CD4-positive, alpha-beta T cell (primary cell): ENCODE measurements at regions not wholly inside any gene's neighbourhood (a gene's known extent, or its start where the extent isn't known, plus 50 kb on each side); places are given as distances from the start of the nearest gene placed in this dataset.

Experiments
- ATAC-seq: fragments of 200-7000 bp; cut with Tn5 transposase; one replicate; pipeline ENCODE4 v1.10.0; 2022; ENCODE audit warnings: mild to moderate bottlenecking; ENCODE audit not compliant: poor library complexity
- CTCF ChIA-PET: fragments of 350-600 bp; sonication (Branson Sonifier 250); formaldehyde crosslinking; loops from one replicate; lab custom pipeline; 2021; ENCODE audit warnings: antibody characterized with exemption, inconsistent platforms; lab: Charles Lee
- POLR2A ChIA-PET: fragments of 350-600 bp; sonication (Branson Sonifier 250); formaldehyde crosslinking; loops from one replicate; lab custom pipeline; 2021; ENCODE audit warnings: antibody characterized with exemption, inconsistent platforms; lab: Charles Lee
- DNase-seq, 14 experiments: peaks; one replicate each; pipeline ENCODE4 v3.0.0-alpha.2; 2013 to 2020; ENCODE audit warnings: mixed read lengths in 2 of 14
- H3K27ac ChIP-seq, 2 donors: one replicate each; pipeline versions ENCODE4 v1.5.1 to v1.7.0; 2013; ENCODE audit warnings: low read length in 2 of 2, low read depth in 1 of 2, mild to moderate bottlenecking in 1 of 2
- H3K27me3 ChIP-seq, 2 experiments: 1 replicate in 1 of 2; 2 replicates in 1 of 2; pipeline versions ENCODE4 v1.6.1 to v1.7.0; 2013; ENCODE audit warnings: low read length in 2 of 2, control low read depth in 1 of 2, mild to moderate bottlenecking in 1 of 2, moderate library complexity in 1 of 2; ENCODE audit not compliant: insufficient read depth in 2 of 2, control insufficient read depth in 1 of 2
- H3K36me3 ChIP-seq: one replicate; pipeline ENCODE4 v1.6.1; 2013; ENCODE audit warnings: low read length, control low read depth; ENCODE audit not compliant: insufficient read depth
- H3K4me1 ChIP-seq: one replicate; pipeline ENCODE4 v1.6.1; 2013; ENCODE audit warnings: low read length, control low read depth; ENCODE audit not compliant: insufficient read depth
- H3K4me3 ChIP-seq: one replicate; pipeline ENCODE4 v1.5.1; 2013; ENCODE audit warnings: mild to moderate bottlenecking, low read length, moderate library complexity
- H3K9me3 ChIP-seq, 2 experiments: 1 replicate in 1 of 2; 2 replicates in 1 of 2; pipeline versions ENCODE4 v1.6.1 to v1.7.0; 2013; ENCODE audit warnings: low read length in 2 of 2, mild to moderate bottlenecking in 2 of 2, control low read depth in 1 of 2, moderate library complexity in 1 of 2; ENCODE audit not compliant: control insufficient read depth in 1 of 2, insufficient read depth in 1 of 2
- H3K27ac Mint-ChIP-seq: one replicate; pipeline ENCODE4 v1.8.0; 2020; ENCODE audit warnings: mixed read lengths
- H3K27me3 Mint-ChIP-seq: one replicate; pipeline ENCODE4 v1.8.0; 2021; ENCODE audit warnings: mixed read lengths
- H3K36me3 Mint-ChIP-seq: one replicate; pipeline ENCODE4 v1.8.0; 2021; ENCODE audit warnings: low read depth, mixed read lengths
- H3K4me1 Mint-ChIP-seq: one replicate; pipeline ENCODE4 v1.8.0; 2021; ENCODE audit warnings: low read depth, mixed read lengths
- H3K4me3 Mint-ChIP-seq: one replicate; pipeline ENCODE4 v1.8.0; 2020; ENCODE audit warnings: mild to moderate bottlenecking, mixed read lengths
- H3K9me3 Mint-ChIP-seq: one replicate; pipeline ENCODE4 v1.8.0; 2020; ENCODE audit warnings: mixed read lengths
- CTCF ChIP-seq: fragments of 200-600 bp; IDR thresholded peaks from one replicate; pipeline ENCODE4 v1.8.0; 2022; ENCODE audit warnings: antibody characterized with exemption, mild to moderate bottlenecking
- intact Hi-C, 2 experiments: fragments of 100-400 bp; cut with DNase I in 1 of 2; cut with micrococcal nuclease in 1 of 2; formaldehyde crosslinking; loops; one replicate each; pipeline versions ENCODE4 v1.15.1 to v1.9.0; 2023 to 2025; cut with DNase I, micrococcal nuclease

GRCh38 chr7:38329340-38329739 is 55.9 kb upstream of the TARP start:
- no peak overlapping the region for H3K4me3 Mint-ChIP-seq
- POLR2A ChIA-PET, result no interaction called here
- no peaks in the 10 kb centered on the region for H3K36me3 ChIP-seq
- H3K27me3 ChIP-seq, result no peaks in the 10 kb centered on the region
- H3K4me3 ChIP-seq, result no peak overlapping the region
- ATAC-seq, result no peak
- no peaks in the 10 kb centered on the region for H3K27me3 Mint-ChIP-seq
- no peak overlapping the region for H3K27ac ChIP-seq
- no peak overlapping the region for H3K27ac Mint-ChIP-seq
- TF ChIP-seq CTCF, result no peak
- intact Hi-C loops, result no loop called here
- CTCF ChIA-PET, result interaction anchor here (0.5 to 3.7 kb wide), 3 partner anchors 8 to 15 kb away, joined by 3 to 15 read pairs (median 3); no protein-coding TSS in a partner anchor
- H3K9me3 ChIP-seq, result no peaks in the 10 kb centered on the region
- no peaks in the 10 kb centered on the region for H3K9me3 Mint-ChIP-seq
- no peak for DNase-seq
- H3K4me1 ChIP-seq, result peaks cover 14% of the 10 kb centered on the region
- peaks cover 32% of the 10 kb centered on the region for H3K4me1 Mint-ChIP-seq
- H3K36me3 Mint-ChIP-seq, result no peaks in the 10 kb centered on the region

- no peak for ATAC-seq
- intact Hi-C loops, result no loop called here
- H3K27me3 ChIP-seq, result no peaks in the 10 kb centered on the region
- Mint-ChIP-seq H3K27ac (no peak overlapping the region), H3K4me3 (no peak overlapping the region), H3K36me3 (no peaks in the 10 kb centered on the region), H3K4me1 (peaks cover 28% of the 10 kb centered on the region), H3K9me3 (no peaks in the 10 kb centered on the region), H3K27me3 (no peaks in the 10 kb centered on the region)
- H3K4me3 ChIP-seq, result no peak overlapping the region
- no peaks in the 10 kb centered on the region for H3K36me3 ChIP-seq
- H3K27ac ChIP-seq, result no peak overlapping the region
- DNase-seq, result no peak
- ChIA-PET POLR2A (no interaction called here), CTCF (interaction anchor here (3.7 kb wide), 1 partner anchor 16 kb away, joined by 15 read pairs; no protein-coding TSS in a partner anchor)
- no peak for TF ChIP-seq CTCF
- no peaks in the 10 kb centered on the region for H3K9me3 ChIP-seq
- peaks cover 14% of the 10 kb centered on the region for H3K4me1 ChIP-seq
These were observed 55.4 kb upstream of the TARP start for GRCh38 chr7:38328814-38329213.

- Mint-ChIP-seq H3K27ac (no peak overlapping the region), H3K27me3 (no peaks in the 10 kb centered on the region), H3K36me3 (no peaks in the 10 kb centered on the region), H3K4me3 (no peak overlapping the region), H3K4me1 (peaks cover 28% of the 10 kb centered on the region), H3K9me3 (no peaks in the 10 kb centered on the region)
- Histone ChIP-seq H3K27ac (no peak overlapping the region), H3K36me3 (no peaks in the 10 kb centered on the region), H3K4me1 (peaks cover 14% of the 10 kb centered on the region), H3K4me3 (no peak overlapping the region), H3K27me3 (no peaks in the 10 kb centered on the region), H3K9me3 (no peaks in the 10 kb centered on the region)
- ChIA-PET CTCF (interaction anchor here (2.4 to 3.7 kb wide), 2 partner anchors 17 to 112 kb away, joined by 7 to 15 read pairs; no protein-coding TSS in a partner anchor), POLR2A (no interaction called here)
- no peak for TF ChIP-seq CTCF
- intact Hi-C loops, result no loop called here
- ATAC-seq (no peak), DNase-seq (no peak)
These were observed 54.2 kb upstream of the TARP start for GRCh38 chr7:38327637-38328036.
